ENCODE measurements at regions not wholly inside any gene's neighbourhood (a gene's known extent, or its start where the extent isn't known, plus 50 kb on each side); places are given as distances from the start of the nearest gene placed in this dataset.

DNA sequence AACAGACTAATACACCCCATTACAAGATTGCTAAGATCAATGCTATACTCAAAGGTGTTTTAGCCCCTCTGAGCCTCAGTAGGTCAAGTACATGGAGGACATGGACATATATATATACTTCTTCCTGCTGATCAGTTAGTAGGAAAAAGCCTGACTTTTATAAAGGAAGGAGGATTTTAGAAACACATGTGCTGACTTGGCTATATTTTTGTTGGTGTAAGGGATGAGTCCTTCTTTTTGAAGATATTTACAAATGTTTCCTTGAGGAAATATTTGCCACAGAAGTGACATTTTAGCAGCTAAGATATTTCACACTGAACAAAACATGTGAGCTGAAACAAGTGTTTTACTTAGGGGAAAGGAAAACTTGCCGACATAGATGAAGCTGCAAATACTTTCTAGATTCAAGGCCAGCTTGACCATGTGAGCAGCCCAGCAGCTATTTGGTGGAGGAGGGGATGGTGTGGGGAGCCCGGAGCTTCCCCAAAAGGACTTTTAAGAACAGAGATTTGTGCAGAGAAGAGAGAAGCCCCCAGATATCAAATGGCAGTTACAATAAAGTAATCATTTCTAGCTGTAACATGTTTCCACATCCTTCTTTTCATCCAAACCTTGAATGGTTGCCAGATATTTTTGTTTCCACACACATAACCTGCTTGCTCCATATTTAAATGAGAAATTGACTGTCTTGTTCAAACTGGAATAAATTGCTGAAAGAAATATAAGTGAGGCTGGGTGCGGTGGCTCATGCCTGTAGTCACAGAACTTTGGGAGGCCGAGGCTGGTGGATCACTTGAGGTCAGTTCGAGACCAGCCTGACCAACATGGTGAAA, 111.7 kb upstream of the NR2F2 start:
- DNase-seq: no peak

- DNase-seq: no peak
These were observed 110.8 kb upstream of the NR2F2 start for GRCh38 chr15:96219681-96220080.

- DNase-seq: no peak
These were observed 109.8 kb upstream of the NR2F2 start for GRCh38 chr15:96220657-96221056.

DNA sequence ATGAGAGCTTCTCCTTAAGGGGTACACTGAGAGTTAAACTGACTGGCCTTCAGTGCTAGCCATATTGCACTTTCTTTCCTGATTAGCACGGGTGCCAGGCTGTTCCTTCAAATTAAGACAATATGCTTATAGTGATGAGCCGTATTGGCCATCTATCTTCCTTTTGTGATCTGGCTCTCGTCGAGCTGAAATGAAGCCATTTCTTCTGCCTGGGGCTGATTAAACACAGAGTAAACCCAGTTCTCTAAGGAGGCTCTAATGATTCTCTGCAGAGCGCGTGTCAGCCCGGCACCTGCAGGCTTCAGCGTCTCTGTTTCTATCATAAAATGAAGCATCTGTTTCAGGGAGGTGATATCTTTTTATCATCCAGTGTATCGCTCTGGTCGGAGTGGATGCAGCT, 107.5 kb upstream of the NR2F2 start:
- DNase-seq: no peak

- DNase-seq: no peak
These were observed 106.6 kb upstream of the NR2F2 start for GRCh38 chr15:96223939-96224338.

- no peak for DNase-seq
These were observed 104.7 kb upstream of the NR2F2 start for GRCh38 chr15:96225642-96226259.

DNA sequence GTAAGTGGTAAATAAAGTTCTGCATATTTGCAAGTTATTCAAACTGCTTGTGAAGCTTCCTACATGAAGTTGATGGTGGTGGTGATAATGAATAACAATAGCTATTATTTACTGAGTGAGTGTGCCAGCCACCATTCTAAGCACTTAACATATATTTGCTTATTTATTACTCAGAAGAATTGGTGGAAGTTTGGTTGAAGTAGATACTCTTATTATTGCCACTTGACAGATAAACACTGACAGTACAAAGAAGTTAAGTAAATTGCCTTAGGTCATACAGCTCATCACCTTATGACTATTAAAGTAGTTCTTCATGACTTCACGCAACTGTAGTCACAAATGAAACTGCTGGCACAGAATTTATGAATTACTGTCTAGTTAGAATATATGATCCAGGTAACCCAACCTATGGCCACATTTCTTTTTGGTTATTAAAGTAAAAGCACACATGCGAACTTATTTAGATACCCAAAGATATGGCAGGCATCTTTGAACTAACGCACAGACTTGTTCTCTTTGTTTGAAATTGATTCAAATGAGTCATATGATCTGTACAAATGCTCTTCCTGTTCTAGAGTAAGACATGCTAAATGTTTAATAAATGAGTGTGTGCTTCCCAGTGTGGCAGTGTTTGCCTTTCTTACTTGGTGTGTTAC, 99.8 kb upstream of the NR2F2 start:
- DNase-seq: no peak

GRCh38 chr15:96232335-96232734, 98.2 kb upstream of the NR2F2 start:
- no peak for DNase-seq

DNA sequence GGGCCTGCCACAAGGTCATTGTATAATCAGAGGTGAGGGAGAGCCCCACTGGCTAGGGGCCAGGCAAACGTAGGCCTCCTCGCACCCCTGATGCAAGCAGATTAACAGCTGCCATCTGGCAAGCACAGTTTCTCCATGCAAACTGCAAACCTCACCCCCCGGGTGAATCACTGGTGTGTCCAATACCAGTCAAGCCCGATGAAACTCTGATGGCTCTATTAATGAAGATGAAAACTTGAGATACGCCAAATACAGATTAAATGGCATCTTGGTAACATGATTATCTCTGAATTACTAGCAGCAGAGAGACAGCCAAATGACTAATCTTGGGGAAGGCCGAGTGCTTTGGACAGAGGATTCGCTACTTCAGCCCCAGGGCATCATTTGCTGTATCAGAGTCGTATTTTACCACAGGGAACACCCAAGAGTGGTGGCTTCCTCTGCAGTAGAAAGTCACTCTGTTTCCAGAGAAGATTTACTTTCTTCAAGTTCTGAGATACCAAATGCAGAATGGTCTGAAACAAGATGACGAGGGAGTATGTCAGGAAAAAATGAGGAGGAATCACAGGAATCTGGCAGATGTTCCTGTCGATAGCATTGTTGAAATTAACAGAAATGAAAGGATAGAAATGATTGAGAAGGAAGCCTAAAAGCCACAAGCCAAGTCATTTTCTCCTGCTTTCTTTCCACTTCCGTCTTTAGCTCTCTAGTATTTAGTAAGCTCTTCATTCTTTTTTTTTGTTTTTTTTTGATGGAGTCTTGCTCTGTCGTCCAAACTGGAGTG, 96.2 kb upstream of the NR2F2 start:
- no peak for DNase-seq

DNA sequence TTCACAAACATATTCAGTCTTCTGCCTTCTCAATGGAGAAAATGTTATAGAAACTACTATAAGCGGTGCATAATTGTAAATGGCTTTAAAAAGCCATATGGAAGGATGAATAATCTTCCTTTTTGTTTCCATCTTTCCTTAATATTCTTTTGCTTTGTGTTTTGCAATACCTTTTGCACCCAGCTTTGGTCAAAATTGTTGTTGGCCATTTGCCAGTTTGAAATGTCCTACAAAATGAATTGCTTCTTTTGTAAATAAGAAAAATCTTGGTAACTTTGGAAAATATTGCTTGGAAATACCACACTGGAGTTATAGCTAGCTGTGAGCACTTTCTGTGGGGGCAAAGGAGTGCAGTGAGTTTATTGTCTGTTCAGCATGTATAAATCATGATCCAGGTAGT, 93.5 kb upstream of the NR2F2 start:
- DNase-seq: no peak

DNA sequence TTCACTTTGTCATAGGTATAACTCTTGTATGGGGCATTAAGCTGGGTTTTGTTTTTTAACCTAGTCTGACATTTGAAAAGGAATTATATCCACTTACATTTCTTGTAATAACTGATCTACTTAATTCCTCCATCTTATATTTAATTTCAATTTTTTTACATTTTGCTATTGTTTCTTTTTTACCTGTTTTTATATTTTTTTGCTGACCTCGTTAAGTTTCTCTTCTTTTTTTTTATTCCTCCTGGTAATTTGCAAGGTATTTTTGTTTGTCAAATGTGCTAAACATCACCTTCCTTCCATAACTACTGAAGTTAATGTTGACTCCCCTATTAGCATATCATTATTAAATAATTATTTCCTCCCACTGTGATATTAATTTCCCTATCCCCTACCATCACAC, 87.7 kb upstream of the NR2F2 start:
- no peak for DNase-seq

DNA sequence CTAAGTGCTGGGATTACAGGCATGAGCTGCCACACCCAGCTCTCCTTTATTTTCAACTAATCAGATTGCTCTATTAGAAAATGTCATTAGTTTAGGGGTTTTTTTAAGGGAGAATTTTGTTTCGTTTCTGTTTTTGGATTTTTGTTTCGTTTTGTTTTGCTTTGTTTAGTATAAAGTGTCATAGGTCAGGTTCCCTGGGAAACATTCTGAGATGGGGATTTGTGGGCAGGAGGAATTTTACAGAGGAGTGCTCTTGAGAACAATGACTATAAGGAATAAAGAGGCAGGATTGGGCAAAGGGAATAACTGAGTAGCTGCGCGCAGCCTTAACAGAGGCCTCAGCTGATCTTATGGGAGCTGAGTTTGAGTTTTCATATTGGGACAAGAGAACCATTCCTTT, 86.8 kb upstream of the NR2F2 start:
- DNase-seq: no peak

DNA sequence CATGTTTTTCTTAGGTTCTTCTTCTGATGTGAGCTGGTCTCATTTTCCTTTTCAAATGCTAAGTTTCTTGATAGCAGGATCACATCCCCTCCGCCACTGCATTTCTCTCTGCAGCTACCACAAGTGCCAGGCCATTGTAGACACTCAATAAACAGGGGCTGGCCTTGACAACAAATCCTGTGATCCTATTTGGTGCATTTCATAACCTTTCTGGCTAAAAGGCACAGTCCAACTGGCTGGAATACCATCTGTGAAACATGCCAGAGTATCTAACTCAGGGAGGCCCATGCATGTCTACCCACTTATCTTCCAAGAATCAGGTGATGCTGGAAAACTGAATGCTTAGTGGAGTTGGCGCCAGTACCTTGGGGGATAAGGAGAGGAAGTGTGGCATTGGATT, 85.2 kb upstream of the NR2F2 start:
- DNase-seq: no peak

DNA sequence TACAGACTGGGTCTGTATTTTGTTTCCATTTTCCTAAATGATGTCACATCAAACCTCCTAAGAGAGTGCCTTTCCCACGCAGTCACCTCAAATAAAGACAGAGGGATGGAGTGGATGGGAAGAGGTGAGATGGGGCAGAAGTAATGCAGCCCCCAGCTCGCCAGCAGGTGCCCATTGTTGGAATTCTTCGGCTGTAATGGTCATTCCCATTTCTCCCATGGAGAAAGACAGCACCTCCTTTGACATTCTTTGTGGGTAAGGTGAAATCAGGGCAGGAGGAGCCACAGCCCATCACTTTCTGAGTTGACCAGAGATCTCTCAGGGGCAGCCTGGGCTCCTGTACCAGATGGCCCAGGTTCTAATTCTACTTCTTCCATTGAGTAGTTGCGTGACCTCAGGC, 84.4 kb upstream of the NR2F2 start:
- DNase-seq: no peak

DNA sequence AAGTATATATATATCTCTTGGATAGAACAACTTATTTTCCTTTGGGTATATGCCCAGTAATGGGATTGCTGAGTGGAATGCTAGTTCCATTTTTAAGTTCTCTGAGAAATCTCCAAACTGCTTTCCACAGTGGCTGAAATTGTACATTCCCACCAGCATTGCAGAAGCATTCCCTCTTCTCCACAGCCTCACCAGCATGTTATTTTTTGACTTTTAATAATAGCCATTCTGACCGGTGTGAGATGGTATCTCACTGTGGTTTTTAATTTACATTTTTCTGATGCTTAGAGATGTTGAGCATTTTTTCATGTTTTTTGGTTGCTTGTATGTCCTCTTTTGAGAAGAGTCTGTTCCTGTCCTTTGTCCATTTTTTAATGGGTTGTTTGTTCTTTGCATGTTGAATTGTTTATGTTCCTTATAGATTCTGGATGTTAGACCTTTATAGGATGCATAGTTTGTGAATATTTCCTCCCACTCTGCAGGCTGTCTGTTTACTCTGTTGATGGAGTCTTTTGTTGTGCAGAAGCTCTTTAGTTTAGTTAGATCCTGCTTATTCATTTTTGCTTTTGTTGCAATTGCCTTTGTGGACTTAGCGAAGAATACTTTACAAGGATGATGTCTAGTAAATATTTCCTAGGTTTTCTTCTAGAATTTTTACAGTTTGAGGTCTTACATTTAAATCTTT, 82.7 kb upstream of the NR2F2 start:
- DNase-seq: no peak

DNA sequence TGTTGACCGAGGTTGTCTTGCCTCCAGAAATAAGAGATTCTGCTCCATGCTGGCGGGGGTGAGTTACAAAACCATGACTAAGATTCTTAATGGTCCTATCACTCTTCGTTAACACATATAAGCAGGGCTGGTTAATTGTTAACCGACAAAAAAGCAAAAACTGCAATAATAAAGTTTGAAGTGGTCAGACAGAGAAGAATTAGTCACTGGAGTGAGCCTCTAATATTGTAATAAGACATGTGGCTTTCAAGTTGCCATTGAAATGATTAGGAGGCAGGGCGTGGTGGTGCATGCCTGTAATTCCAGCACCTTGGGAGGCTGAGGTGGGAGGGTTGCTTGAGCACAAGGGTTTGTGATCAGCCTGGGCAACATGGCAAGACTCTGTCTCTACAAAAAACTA, 78.4 kb upstream of the NR2F2 start:
- no peak for DNase-seq

GRCh38 chr15:96253006-96253747, 77.3 kb upstream of the NR2F2 start:
- DNase-seq: no peak

DNA sequence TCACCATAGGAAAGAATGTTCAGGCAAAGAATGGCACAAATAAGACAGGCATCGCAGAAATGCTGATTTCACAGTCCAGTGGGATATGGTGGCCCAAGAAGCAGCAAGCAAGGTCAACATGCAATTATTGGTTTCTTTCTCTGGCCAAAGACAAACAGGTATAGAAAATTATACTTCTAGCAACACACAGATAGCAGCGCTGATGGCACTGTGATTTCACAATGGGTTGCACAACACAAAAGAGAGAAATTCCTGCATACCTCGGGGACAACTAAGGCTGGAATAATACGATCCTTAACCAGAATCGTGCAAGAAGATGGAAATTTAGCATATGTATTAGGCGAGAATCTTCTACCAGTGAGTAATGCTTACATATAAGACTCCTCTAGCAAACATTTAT, 76.3 kb upstream of the NR2F2 start:
- no peak for DNase-seq

GRCh38 chr15:96255599-96255998, 74.9 kb upstream of the NR2F2 start:
- DNase-seq: no peak

- no peak for DNase-seq
These were observed 68.9 kb upstream of the NR2F2 start for GRCh38 chr15:96261575-96262034.

DNA sequence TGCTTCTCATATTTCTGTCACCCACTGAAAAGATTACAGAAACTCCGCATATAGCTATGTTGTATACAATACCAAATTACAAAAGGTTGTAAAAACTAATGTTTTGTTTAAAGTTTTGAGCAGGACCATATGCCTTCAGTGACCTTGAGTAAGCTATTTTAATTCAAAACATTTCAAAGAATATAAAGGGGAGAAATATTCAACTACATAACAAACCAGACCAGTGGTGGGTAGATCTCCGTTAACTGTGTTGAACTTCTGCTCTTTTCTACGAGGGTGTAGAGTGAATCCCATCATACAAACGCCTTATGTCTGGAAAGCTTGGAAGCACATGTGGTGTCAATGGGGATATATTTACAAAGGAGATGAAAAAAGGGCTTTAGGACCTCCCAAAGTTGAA, 68.4 kb upstream of the NR2F2 start:
- no peak for DNase-seq
